Activated CD4-positive, alpha-beta T cell treated with anti-CD3 and anti-CD28 coated beads for 4 hours (primary cell): ENCODE measurements at regions not wholly inside any gene's neighbourhood (a gene's known extent, or its start where the extent isn't known, plus 50 kb on each side); places are given as distances from the start of the nearest gene placed in this dataset.
"Not testable (repeated sequence)": the region's sequence is repeated elsewhere in the genome, so short reads cannot be mapped to it uniquely, and the experiment has no call there.

Experiments
- DNase-seq, 2 donors: peaks; one replicate each; pipeline ENCODE4 v3.0.0-alpha.2; 2020

DNA sequence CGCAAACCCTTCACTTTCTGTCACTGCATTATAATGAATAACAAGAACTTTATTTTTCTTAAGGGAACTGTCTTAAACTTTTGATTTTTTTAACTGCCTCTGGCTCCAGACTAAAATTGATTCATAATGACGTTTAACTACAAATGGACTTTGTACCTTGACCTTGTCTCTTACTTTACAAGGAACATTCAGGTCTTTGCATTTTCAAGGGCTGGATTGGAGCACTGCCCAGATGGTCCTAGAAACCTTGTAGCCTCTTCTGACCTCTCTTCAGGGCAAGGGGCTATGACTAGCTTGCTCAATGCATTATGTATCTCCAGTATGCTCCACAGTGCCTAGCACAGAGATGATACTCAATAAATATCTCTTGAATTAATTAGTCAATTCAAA is 612.6 kb upstream of the CLINT1 start:
- DNase-seq = no peak

DNA sequence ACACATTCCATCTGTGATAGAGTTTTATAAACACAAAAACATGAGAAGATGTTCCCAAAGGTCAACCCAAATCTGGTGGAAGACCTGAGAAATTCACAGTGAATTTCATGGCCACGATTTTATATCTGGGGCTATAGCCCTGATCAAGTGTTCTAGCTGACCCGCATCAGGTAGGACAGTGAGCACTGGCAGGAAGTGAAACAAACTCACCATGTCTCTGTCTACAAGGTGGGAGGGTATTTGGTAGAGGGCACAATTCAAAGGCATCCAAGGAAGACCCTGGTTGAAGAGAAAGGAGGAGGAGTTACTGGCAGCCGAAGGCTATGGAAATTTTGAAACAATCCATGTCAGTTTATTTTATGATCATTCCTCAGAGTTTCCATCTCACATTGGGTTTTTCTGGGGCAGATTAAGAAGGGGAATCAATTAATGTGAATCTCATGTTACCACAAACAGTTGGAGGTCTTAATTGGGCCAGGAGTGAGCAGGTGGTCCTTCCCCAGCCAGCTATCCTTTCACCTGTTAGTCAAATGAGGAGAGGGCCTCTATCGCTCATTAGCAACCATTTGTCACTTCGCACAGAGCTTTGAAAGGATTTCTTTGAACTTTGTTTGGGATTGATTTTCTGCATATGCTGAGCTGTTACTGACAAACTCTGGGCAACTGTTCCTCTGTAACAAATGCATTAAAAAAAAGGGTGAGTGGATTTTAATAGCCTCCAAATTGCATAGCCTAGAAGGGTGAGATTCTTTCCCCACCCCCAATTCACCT is 612.0 kb upstream of the CLINT1 start:
- DNase-seq = no peak

DNA sequence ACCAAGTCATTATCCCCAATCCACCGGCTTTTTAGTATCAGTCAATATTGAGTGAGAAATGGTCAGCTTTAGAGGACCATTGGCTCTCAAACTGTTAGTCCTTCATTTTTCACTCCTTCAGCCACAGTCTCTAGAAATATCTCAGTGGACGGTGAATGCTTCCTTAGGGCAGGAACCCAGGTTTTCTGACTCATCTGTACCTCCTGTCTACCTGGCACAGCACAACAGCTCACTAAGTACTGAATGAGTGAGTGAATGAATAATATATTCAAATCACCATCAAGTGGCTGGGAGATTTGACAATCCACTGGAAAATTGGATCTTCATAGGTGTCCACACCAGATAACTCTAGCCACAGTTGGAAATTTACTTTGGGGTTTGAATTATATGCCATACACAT is 609.5 kb upstream of the CLINT1 start:
- no peak for DNase-seq

DNA sequence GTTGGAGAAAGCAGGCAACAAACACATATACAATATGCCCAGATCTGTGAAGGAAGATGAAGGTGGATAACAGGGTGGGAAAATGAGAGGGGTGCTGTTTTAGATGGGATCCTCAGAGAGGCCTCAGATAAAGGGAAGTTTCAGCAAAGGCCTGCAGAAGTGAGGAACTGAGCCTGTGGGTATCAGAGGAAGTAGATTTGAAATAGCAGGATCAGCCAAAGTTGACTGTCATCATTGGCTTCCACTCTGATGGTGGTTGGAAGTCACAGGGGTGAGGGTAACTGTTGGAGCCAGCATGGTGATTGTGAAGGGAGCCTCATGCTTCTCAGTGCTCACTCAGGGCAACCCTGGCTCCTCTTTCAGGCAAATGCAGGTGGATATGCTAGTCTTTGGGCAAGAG is 607.2 kb upstream of the CLINT1 start:
- no peak for DNase-seq

DNA sequence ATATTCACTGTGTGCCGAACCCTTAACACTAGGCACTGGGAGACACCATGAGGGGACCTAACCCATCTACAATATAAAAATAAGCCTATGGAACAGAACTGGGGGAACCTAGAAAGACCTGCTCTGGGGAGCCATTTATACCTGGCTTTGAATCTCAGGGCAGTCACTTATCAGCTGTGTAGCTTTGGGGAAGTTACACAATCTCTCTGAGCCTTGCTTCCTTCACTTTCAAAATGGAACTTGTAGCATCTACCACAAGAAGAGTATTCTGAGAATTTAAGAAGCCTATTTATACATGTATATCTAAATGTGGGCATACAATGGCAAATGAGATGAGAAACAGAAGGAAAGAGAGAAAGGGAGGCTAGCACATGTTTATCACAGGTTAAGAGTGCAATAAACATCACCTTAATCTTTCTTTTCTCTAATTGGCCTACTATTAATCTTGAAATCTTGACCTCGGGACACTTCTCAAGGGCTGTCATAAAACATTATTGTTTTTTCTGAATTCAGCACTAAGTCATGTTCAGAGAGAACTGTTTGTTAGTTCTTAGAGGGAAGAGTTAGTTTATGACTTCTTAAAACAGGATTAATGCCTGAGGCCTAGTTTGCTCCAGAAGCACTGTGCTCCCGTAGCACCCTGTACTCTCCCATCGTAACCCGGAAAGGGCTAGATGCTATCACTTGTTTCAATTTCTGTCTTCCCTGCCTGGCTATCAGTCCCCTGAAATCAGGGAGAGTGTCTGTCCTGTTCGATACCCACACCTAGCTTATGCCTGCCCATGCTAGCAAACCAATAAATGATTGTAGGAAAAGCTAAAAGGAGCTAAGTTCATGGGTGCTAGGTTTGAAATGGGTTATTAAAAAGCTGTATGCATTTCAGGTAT is 606.4 kb upstream of the CLINT1 start:
- DNase-seq = no peak

DNA sequence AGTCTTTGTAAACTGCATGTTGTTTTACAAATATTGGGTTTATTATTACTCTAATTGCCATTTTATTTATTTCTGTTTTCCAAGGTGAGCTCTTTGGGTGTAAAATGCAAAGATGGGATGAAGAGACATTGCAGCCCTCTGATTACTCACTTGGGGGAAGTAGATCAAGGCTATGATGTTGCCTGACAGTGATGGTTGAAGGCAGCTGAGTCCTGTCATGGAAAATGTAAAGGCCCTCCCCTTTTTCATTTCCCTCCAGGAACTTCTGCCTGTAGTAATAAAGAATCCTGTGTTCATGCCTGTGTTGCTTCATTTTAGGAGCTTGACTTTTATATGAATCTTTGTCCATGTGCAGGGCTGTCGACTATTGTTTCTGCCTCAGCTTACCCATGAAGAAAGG is 605.4 kb upstream of the CLINT1 start:
- no peak for DNase-seq

DNA sequence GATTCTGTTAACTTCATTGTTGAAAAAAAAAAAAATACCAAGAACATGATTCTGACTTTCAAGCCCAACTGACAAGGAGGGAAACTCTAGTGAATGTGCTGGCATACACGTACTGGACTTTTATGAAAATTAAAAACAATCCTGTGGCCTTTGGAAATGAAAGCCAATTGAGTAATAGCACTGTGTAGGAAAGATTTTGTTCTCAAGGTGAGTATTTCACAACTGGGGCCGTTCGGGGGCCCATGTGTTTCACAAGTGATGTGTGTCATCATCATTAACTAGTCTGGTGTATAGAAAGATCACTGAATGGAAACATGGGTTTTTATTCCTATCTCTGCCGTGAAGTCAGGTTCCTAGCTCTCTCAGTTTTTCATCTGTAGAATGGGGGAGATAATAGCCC is 605.0 kb upstream of the CLINT1 start:
- no peak for DNase-seq

DNA sequence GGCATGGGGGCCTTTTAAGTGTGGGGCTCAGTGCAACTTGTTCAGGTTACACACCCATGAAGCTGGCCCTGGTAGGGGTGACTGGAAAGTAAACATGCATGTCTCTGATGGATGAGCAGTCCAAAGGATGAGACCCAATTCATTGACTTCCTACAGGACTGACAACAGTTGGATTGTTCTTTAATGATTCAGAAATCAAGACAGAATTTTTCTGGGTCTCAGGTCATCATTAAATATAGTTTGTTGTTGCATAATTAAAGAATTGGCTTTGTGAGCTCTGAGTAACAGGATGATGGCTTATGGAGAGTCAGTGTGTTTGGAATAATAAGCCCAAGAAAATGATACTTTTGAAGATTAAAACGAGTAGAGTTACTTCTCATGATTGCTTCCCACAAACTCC is 604.2 kb upstream of the CLINT1 start:
- no peak for DNase-seq

DNA sequence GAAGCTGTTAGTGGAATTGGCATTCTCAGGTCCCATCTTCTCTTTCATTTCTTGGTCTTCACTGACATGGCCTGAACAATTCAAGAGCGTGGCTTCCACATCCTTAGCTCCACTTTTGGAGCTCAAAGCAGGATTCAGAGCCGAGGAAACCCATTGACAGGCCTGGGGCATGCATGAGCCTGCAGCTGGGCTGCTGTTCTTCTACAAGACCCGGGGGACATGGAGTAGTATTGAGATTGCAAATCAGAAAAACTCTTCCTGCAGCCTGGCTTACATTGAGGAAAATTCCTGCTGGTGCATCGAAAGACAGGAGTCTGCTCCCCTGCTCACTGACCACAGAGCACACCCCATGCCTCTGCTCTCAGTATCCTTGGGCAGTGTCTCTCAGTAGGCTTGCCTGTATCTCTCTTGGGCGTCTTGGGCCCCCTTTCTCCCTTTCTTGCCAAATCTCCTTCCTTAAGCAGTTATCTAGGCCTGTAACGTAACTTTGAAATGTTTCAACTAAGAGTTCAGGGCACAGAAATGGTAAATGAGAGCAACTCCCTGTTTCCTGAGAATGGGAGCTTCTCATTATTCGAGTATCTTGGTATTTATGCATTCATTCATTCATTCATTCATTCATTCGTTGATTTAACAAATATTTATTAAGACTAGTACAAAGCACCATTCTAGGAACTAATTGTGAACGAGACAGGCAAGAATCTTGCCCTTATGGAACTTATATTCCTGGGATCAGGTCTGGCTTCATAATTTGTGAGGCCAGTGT is 603.6 kb upstream of the CLINT1 start:
- DNase-seq = no peak

DNA sequence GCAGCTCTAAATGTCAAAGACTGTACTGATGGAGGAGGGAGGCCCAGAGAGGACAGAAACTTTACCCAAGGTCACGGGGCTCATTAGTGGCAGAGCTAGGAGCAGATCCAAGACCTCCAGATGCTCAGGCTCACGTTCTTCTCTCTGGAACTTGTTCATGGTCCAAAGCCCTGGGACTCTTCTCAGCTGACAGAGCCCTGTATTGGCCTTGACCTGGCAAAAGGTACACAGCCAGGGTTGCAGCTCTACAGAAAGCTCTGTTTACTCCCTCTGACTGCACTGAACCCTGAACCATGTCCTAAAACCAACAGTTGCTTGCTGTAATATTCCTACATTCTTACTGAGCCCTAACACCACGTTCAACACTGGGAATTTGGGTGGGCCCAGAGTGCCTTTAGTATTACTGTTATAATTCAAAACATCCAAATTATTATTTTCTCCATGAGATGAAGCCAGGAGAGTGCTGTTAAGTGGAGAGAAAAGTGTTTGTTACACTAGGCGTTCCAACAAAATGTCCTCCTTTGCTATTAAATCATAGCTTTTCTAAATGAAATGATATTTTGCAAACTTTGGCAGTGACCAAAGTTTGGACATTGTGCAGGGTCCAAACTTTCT is 602.4 kb upstream of the CLINT1 start:
- no peak for DNase-seq

DNA sequence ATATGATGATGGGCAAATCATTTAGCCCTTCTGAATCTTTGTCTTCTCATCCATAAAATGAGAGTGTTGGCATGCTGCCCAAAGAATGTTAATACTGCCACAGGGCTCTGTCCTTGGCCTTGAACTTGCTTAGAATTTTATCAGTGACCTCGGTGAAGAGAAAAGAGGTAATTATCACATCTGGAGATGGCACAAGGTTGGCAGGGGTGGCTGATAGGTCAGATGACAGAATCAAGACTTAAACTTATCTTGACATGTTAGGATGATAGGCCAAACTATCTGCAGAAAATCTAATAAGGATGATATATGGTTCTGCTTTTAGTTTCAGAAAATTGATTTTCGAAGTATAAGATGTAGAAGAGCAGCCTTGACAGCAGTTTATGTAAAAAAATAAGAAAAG is 599.1 kb upstream of the CLINT1 start:
- DNase-seq = no peak

DNA sequence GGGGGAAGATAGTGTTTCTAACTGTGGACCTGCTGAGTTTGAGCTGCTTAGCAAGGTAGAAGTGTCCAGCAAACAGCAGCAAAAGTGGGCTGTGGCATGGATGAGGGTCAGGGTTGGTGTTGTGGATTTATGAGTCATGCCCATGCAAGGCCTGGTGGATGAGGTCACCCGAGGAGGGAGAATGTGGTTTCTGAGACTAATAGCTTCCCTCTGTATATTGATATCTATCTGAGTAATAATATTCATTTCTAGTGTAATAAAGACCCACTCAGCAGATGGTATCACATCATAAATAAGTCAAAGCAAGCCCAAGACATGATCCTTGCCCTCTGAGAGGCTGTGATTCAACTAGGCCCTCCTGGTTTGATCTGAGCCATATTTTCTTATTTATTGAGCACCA is 597.8 kb upstream of the CLINT1 start:
- DNase-seq = no peak

DNA sequence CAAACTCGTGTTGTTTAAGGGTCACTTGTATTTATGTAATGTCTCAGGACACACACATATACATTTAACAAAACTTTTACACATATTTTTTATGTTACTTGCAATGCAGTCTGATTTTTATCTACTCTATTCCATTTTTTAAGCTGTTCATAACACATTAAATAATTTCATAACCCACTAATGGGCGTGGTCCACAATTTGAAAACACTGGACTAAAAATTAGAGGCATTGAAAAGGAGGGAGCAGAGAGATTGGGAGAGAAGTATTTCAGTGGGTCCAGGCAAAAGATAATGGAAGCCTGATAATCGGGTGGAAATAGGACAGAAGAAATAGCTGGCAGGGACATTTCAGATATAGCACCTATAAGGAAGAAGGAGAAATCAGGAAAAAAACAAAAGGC is 597.3 kb upstream of the CLINT1 start:
- no peak for DNase-seq

DNA sequence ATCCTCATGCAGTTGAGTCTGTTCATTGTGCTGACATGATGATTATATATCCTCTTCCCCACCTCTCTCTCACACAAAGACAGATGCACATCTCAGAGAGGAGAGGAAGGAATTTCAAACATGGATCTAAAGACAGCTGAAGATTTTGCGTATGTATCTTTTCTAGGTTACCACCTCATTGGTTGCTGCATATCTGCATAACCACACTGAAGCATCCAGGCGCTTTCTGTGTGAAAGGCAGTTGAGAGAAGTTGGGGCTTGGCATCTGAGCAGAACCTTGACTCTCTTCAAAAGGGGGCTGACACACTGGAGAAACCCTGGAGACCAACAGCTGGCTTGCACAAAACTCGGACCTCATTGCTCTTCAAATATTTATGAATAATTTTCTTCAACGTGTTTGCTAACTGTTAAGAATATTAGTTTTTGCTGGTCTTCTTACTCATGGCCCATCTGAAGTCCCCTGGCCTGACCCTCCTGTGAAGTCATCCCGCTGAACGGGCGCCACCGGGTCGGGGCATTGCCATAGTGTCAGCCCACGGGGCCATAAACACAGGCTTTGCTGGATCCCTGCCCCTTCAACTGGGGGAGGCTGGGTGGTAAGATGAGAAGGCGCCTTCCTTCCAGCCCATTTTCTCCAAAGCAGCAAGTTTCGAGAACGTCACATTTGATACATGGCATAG is 593.2 kb upstream of the CLINT1 start:
- DNase-seq = no peak

DNA sequence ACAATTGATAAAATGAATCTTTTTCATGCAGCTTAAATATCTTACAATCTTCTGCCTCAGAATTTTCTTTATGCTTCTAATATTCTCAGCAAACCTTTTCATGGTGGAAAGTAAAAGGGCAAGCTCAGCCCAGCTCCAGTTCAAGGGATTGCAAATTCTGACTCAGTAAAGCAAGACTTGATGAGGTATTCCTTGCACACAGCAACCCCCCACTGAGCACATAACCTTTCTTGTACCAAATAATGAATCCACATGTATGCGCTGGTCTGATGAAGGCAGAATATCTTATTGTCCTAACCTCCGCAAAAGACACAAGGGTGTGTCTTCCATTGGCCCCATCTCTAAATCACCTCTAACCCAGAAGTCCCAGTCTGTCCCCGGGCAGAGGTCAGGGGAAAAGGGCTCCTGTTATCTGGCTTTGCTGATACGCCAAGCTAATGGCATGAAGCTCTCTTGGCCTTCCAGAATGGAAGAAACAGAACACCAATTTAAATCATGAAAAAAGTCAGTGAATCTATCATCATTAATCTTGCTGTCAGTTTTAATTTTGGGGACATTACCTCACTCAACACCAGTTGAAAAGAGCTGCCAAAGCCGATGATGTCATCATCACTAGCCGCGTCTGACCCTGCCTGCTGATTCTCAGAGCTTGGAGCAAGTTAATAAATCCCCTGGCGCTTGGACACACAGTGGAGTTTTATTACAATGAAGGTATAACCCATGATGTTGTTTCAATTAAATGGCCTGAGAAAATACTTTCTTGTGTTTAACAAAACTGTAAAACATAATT is 592.5 kb upstream of the CLINT1 start:
- no peak for DNase-seq

DNA sequence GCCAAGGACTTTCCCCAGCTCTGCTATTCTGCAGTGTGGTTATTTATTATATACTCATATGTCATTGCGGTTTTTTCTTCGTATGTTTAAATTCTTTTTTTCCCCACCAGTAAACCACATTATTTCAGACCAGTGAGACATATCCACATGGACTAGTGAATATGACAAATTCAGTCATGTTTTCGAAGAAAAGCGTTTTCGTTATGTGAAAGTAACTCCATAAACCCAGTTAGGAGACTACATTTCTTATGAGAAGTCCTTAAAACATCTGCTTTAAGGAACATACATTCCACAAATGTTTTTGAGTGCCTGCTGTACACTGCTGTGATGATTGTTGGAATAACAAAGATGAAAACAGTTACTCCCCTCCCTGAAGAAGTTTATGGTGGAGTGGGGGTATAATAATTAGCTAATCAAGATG is 591.8 kb upstream of the CLINT1 start:
- no peak for DNase-seq

DNA sequence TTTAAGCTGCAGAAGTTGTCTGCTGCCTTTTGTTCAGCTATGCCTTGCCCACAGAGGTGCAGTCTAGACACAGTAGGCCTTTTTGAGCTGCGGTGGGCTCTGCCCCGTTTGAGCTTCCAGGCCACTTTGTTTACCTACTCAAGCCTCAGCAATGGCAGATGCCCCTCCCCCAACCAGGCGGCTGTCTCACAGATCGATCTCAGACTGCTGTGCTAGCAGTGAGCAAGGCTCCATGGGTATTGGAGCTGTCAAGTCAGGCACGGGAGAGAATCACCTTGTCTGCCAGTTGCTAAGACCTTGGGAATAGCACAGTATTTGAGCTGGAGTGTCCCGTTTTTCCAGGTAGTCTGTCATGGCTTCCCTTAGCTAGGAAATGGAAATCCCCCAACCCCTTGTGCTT is 587.8 kb upstream of the CLINT1 start:
- not testable (repeated sequence) for DNase-seq

DNA sequence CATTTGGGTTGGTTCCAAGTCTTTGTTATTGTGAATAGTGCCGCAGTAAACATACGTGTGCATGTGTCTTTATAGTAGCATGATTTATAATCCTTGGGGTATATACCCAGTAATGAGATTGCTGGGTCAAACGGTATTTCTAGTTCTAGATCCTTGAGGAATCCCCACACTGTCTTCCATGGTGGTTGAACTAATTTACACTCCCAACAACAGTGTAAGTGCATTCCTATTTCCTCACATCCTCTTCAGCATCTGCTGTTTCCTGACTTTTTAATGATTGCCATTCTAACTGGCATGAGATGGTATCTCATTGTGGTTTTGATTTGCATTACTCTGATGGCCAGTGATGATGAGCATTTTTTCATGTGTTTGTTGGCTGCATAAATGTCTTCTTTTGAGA is 580.3 kb upstream of the CLINT1 start:
- not testable (repeated sequence) for DNase-seq

DNA sequence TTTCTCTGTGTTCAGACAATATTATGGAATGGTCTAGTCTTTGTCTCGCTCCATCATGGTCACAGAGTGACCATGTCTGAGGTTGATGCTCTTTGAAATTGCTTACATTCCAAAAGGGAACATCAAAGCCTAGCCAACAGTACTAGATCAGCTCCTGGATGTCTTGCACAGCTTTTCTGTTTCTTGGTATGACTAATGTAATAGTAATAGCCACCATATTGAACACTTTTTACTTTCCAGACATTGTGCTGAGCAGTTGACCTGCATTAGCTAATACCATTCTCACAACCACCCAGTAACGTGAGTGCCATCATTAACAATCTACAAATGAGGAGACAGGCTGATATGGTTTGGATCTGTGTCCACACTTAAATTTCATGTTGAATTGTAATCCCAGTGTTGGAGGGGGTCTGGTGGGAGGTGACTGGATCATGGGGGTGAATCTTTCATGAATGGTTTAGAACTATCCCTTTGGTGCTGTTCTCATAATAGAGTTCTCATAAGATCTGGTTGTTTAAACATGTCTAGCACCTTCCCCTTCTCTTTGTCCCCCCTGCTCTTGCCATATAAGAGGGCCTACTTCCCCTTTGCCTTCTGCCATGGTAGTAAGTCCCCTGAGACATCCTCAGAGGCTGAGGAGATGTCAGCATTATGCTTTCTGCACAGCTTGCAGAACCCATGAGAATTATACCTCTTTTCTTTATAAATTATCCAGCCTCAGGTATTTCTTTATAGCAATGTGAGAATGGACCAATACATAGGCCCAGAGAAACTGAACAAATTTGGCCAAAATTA is 577.5 kb upstream of the CLINT1 start:
- no peak for DNase-seq

DNA sequence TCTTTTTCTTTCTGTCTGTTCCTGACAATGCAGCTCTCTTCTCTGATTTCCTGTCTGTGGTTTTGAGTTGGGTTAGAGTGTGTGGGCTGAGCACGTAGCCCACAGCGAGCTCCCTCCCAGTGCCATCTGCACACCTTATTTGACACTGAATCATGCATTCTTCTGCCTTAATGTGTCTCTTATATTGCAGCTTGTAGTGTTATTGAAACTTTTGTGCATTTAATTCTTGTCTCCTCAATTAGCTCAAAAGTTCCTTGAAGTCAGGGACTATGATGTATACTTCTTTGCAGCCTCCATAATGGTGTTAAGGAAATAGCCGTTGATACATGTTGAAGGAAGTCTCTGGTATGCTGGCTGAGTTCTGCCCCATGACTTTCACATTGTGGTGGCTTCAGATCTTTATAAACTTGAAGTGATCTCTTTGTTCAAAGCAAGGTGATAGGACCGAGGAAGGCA is 576.2 kb upstream of the CLINT1 start:
- peak; percentile 13 to 18 for DNase-seq

DNA sequence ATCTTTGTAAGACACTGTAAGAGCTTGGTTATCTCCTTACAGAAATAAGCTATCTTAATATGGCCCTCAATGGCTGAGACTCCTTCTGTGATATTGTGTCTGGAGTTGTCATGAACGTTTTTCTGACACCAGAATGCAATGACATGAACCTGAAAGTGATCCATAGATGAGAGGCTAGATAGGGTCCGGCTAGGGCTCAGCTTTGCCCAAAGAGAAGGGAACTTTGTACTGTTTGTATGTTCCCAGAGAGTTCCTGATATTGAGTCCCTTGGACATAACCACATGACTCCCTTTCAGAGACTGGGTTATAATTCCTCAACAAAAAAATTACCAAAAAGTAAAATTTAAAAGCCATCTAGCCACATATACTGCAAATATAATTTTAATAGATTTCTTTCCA is 575.8 kb upstream of the CLINT1 start:
- no peak for DNase-seq
